PC-3 (cell line): ENCODE measurements at regions not wholly inside any gene's neighbourhood (a gene's known extent, or its start where the extent isn't known, plus 50 kb on each side); places are given as distances from the start of the nearest gene placed in this dataset.

Source experiments
- EZH2 ChIP-seq: fragments of 300-600 bp; sonication (generic); IDR thresholded peaks from one replicate; pipeline ENCODE4 v1.6.1; 2017; ENCODE audit warnings: antibody characterized with exemption, mild to moderate bottlenecking, low read length; ENCODE audit not compliant: unreplicated experiment
- TF ChIP-seq, protein P1 (sequence below): fragments of 300-600 bp; sonication (generic); conservative IDR thresholded peaks from 2 replicates; pipeline ENCODE4 v1.5.1; 2017; ENCODE audit warnings: antibody characterized with exemption, low read depth, mild to moderate bottlenecking, low read length

DNA sequence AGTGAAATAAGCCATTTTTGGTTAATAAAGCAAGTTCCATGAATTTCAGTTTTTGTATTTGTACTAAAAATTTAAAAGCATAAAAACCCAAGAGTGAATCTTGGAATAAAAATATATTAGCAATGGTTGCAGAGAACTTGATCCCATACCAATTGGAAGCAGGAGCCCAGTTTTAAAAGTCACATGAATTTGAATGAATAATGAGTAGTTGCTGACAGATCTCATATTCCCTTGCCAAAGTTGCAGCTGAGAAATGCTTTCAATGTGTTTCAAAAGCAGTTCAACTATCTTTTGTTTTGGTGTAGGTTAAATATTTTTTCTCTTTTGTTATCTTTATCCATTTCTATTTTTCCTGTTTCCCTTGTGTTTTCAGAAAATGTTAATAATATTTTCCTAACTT is 818.6 kb downstream of the CDH18 start:
- TF ChIP-seq, protein P1, sequence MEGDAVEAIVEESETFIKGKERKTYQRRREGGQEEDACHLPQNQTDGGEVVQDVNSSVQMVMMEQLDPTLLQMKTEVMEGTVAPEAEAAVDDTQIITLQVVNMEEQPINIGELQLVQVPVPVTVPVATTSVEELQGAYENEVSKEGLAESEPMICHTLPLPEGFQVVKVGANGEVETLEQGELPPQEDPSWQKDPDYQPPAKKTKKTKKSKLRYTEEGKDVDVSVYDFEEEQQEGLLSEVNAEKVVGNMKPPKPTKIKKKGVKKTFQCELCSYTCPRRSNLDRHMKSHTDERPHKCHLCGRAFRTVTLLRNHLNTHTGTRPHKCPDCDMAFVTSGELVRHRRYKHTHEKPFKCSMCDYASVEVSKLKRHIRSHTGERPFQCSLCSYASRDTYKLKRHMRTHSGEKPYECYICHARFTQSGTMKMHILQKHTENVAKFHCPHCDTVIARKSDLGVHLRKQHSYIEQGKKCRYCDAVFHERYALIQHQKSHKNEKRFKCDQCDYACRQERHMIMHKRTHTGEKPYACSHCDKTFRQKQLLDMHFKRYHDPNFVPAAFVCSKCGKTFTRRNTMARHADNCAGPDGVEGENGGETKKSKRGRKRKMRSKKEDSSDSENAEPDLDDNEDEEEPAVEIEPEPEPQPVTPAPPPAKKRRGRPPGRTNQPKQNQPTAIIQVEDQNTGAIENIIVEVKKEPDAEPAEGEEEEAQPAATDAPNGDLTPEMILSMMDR: no peak
- no peak for TF ChIP-seq EZH2
